ENCODE measurements at regions not wholly inside any gene's neighbourhood (a gene's known extent, or its start where the extent isn't known, plus 50 kb on each side); places are given as distances from the start of the nearest gene placed in this dataset.

DNA sequence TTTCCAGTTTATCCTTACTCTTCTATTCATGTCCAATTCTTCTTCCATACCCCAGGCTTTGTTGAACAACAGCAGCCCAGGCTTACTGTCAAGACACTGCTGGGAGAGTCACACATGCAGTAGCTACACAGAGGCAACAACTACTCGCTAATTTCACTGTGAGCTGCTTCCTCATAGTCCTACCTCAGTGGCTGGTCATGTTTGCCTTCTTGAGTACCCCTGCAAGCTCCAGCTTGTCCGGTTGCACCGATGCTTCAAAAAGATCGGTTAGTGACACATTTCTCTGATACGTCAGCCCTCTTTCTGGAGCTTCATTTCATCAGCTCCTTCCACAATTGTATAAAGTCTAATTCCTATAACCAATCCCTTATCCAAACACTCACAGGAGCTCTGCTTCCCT is 246.7 kb upstream of the NFIA start:
- TF ChIP-seq, protein P1, sequence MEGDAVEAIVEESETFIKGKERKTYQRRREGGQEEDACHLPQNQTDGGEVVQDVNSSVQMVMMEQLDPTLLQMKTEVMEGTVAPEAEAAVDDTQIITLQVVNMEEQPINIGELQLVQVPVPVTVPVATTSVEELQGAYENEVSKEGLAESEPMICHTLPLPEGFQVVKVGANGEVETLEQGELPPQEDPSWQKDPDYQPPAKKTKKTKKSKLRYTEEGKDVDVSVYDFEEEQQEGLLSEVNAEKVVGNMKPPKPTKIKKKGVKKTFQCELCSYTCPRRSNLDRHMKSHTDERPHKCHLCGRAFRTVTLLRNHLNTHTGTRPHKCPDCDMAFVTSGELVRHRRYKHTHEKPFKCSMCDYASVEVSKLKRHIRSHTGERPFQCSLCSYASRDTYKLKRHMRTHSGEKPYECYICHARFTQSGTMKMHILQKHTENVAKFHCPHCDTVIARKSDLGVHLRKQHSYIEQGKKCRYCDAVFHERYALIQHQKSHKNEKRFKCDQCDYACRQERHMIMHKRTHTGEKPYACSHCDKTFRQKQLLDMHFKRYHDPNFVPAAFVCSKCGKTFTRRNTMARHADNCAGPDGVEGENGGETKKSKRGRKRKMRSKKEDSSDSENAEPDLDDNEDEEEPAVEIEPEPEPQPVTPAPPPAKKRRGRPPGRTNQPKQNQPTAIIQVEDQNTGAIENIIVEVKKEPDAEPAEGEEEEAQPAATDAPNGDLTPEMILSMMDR (IDR thresholded peaks at IDR 0.05): no peak
- TF ChIP-seq POLR2AphosphoS5 (IDR thresholded peaks at IDR 0.05) (no peak), POLR2A (IDR thresholded peaks at IDR 0.05) (no peak)
